SK-N-SH (cell line): ENCODE measurements at regions not wholly inside any gene's neighbourhood (a gene's known extent, or its start where the extent isn't known, plus 50 kb on each side); places are given as distances from the start of the nearest gene placed in this dataset.

Experiments
- CTCF ChIA-PET: fragments of 300-600, 350-600 bp; formaldehyde crosslinking; extraction: SDS; loops from one replicate; lab custom pipeline; 2021; lab: Yijun Ruan, JAX
- POLR2A ChIA-PET: fragments of 350-600 bp; sonication (Branson Sonifier 250); formaldehyde crosslinking; extraction: SDS; loops from one replicate; lab custom pipeline; 2020; ENCODE audit warnings: antibody characterized with exemption, inconsistent platforms; lab: Yijun Ruan, JAX
- DNase-seq: peaks from one replicate; pipeline ENCODE4 v3.0.0; 2012
- H2AFZ ChIP-seq: fragments of 200-600 bp; sonication (generic); 2 replicates; pipeline ENCODE4 v1.8.1; 2016; ENCODE audit warnings: antibody characterized with exemption, mild to moderate bottlenecking, low read depth
- H3F3A ChIP-seq: fragments of 200-600 bp; sonication (generic); replicated peaks from 2 replicates; pipeline ENCODE3; 2016; ENCODE audit warnings: antibody characterized with exemption, mild to moderate bottlenecking; ENCODE audit not compliant: insufficient read depth
- H3K27ac ChIP-seq, 2 experiments: fragments of 200-500 bp in 1 of 2; fragments of 200-600 bp in 1 of 2; sonication (Bioruptor generic) in 1 of 2; sonication (generic), shearing (Covaris generic) in 1 of 2; 2 replicates each; pipeline versions ENCODE4 v1.5.1 to v1.6.1; 2014 to 2016; ENCODE audit warnings: low read depth in 2 of 2, inconsistent platforms in 1 of 2, low read length in 1 of 2, mild to moderate bottlenecking in 1 of 2, mixed read lengths in 1 of 2
- H3K27me3 ChIP-seq: fragments of 200-600 bp; sonication (generic), shearing (Covaris generic); 2 replicates; pipeline ENCODE4 v1.6.1; 2016; ENCODE audit warnings: mixed run types; ENCODE audit not compliant: insufficient read depth
- H3K36me3 ChIP-seq, 2 experiments: fragments of 200-500 bp in 1 of 2; fragments of 200-600 bp in 1 of 2; sonication (Bioruptor generic) in 1 of 2; sonication (generic) in 1 of 2; replicated peaks in 1 of 2; 2 replicates each; pipeline versions ENCODE3 to v1.5.1; 2014 to 2016; ENCODE audit warnings: low read length in 1 of 2, mild to moderate bottlenecking in 1 of 2; ENCODE audit not compliant: insufficient read depth in 2 of 2, control insufficient read depth in 1 of 2
- H3K4me1 ChIP-seq, 2 experiments: fragments of 200-500 bp in 1 of 2; fragments of 200-600 bp in 1 of 2; sonication (Bioruptor generic) in 1 of 2; sonication (generic), shearing (Covaris generic) in 1 of 2; 2 replicates each; pipeline versions ENCODE4 v1.5.1 to v1.6.1; 2014 to 2016; ENCODE audit warnings: low read depth in 1 of 2, low read length in 1 of 2, mixed run types in 1 of 2; ENCODE audit not compliant: insufficient read depth in 2 of 2, control insufficient read depth in 1 of 2
- H3K4me2 ChIP-seq: fragments of 200-600 bp; sonication (generic), shearing (Covaris generic); 2 replicates; pipeline ENCODE4 v1.6.1; 2017; ENCODE audit warnings: mixed run types
- H3K4me3 ChIP-seq, 2 experiments: fragments of 200-500 bp in 1 of 2; fragments of 200-600 bp in 1 of 2; sonication (Bioruptor generic) in 1 of 2; sonication (generic), shearing (Covaris generic) in 1 of 2; 2 replicates each; pipeline versions ENCODE4 v1.5.1 to v1.8.1; 2014 to 2016; ENCODE audit warnings: low read depth in 2 of 2, inconsistent platforms in 1 of 2, low read length in 1 of 2, mild to moderate bottlenecking in 1 of 2, mixed read lengths in 1 of 2, moderate library complexity in 1 of 2
- H3K79me2 ChIP-seq: fragments of 200-600 bp; sonication (generic); 2 replicates; pipeline ENCODE4 v1.8.1; 2017; ENCODE audit warnings: mild to moderate bottlenecking; ENCODE audit not compliant: insufficient read depth
- H3K9ac ChIP-seq: fragments of 200-600 bp; sonication (generic); 2 replicates; pipeline ENCODE4 v1.6.1; 2017; ENCODE audit warnings: mixed run types
- H3K9me2 ChIP-seq: fragments of 200-600 bp; sonication (generic); 2 replicates; pipeline ENCODE4 v1.6.1; 2017; ENCODE audit warnings: mixed run types
- H3K9me3 ChIP-seq: fragments of 200-600 bp; sonication (generic); 2 replicates; pipeline ENCODE4 v1.6.1; 2017; ENCODE audit warnings: mixed run types, mild to moderate bottlenecking, moderate library complexity
- H4K20me1 ChIP-seq: fragments of 200-600 bp; sonication (generic); 2 replicates; pipeline ENCODE4 v1.6.1; 2017; ENCODE audit warnings: mild to moderate bottlenecking, mixed run types; ENCODE audit not compliant: insufficient read depth
- EZH2phosphoT487 ChIP-seq: fragments of 200-600 bp; sonication (generic); IDR thresholded peaks from 2 replicates; pipeline ENCODE4 v1.6.1; 2017; ENCODE audit warnings: low read depth, mixed run types, mild to moderate bottlenecking, antibody characterized with exemption, moderate library complexity, borderline replicate concordance
- FOXJ3 ChIP-seq: sonication (generic); formaldehyde crosslinking; IDR thresholded peaks from 2 replicates; pipeline ENCODE4 v1.5.1; 2020; ENCODE audit warnings: mild to moderate bottlenecking, missing genetic modification reagents
- FOXM1 ChIP-seq: IDR thresholded peaks from 2 replicates; pipeline ENCODE4 v1.4.0; 2012; ENCODE audit warnings: low read depth, mild to moderate bottlenecking
- JUND ChIP-seq: IDR thresholded peaks from 2 replicates; pipeline ENCODE4 v1.4.0; 2012
- NFIC ChIP-seq: IDR thresholded peaks from 2 replicates; pipeline ENCODE4 v1.4.0; 2012; ENCODE audit warnings: borderline replicate concordance
- PBX3 ChIP-seq: IDR thresholded peaks from 2 replicates; pipeline ENCODE4; 2012
- POLR2AphosphoS5 ChIP-seq: IDR thresholded peaks from 2 replicates; pipeline ENCODE4 v1.6.1; 2012; ENCODE audit warnings: low read depth, low read length
- RCOR1 ChIP-seq: fragments of 150-350 bp; IDR thresholded peaks from 2 replicates; pipeline ENCODE4 v1.6.1; 2017; ENCODE audit warnings: antibody characterized with exemption, low read length
- REST ChIP-seq: IDR thresholded peaks from 2 replicates; pipeline ENCODE4 v1.6.1; 2012; ENCODE audit warnings: mild to moderate bottlenecking, low read depth, low read length, moderate library complexity
- SMC3 ChIP-seq: IDR thresholded peaks from 2 replicates; pipeline ENCODE4 v1.6.1; 2012; ENCODE audit warnings: low read depth, low read length, improper control_type of control experiment
- TCF12 ChIP-seq: IDR thresholded peaks from 2 replicates; pipeline ENCODE4 v1.4.0; 2012
- ZBTB33 ChIP-seq: IDR thresholded peaks from 2 replicates; pipeline ENCODE4 v1.4.0; 2012; ENCODE audit warnings: low read depth, borderline replicate concordance
- WGBS: methylation state at CpG from one replicate; pipeline ENCODE4 v1.1.6; 2017; ENCODE audit warnings: low lambda C conversion rate; 5-methylcytosine and 5-hydroxymethylcytosine counted together
- TF ChIP-seq, protein P1 (sequence below): fragments of 150-350 bp; IDR thresholded peaks from 2 replicates; pipeline ENCODE4 v1.6.1; 2017; ENCODE audit warnings: antibody characterized with exemption, low read length, low read depth, borderline replicate concordance

- Histone ChIP-seq H3K4me3 (no peak overlapping the region), H2AFZ (no peak overlapping the region), H3K9me2 (no peaks in the 10 kb centered on the region), H3K27ac (no peak overlapping the region), H3F3A (no peaks in the 10 kb centered on the region), H3K4me2 (no peak overlapping the region), H3K4me1 (no peaks in the 10 kb centered on the region), H3K9me3 (no peaks in the 10 kb centered on the region), H4K20me1 (no peaks in the 10 kb centered on the region), H3K9ac (no peak overlapping the region), H3K36me3 (no peaks in the 10 kb centered on the region), H3K27me3 (no peaks in the 10 kb centered on the region; the same call in 1 of the 2 replicates), H3K79me2 (no peaks in the 10 kb centered on the region)
- CTCF ChIA-PET = no interaction called here
- TF ChIP-seq ZBTB33 = no peak
- TF ChIP-seq, protein P1, sequence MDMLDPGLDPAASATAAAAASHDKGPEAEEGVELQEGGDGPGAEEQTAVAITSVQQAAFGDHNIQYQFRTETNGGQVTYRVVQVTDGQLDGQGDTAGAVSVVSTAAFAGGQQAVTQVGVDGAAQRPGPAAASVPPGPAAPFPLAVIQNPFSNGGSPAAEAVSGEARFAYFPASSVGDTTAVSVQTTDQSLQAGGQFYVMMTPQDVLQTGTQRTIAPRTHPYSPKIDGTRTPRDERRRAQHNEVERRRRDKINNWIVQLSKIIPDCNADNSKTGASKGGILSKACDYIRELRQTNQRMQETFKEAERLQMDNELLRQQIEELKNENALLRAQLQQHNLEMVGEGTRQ = no peak
- no peak for TF ChIP-seq PBX3
- TF ChIP-seq FOXM1 = no peak
- TF ChIP-seq EZH2phosphoT487 = no peak
- no peak for TF ChIP-seq SMC3
- no peak for TF ChIP-seq JUND
- TF ChIP-seq RCOR1 = no peak
- no peak for TF ChIP-seq POLR2AphosphoS5
- TF ChIP-seq NFIC = no peak
- TF ChIP-seq REST = no peak
- TF ChIP-seq FOXJ3 (CRISPR knock-in tag) = no peak
- TF ChIP-seq TCF12 = no peak
- POLR2A ChIA-PET = no interaction called here
- WGBS = under 1% methylated on average over 9 of the region's 9 CpGs
- no peak for DNase-seq
These were observed 610.2 kb downstream of the UQCRFS1 start for GRCh38 chr19:28602675-28603298.
